Small intestine (tissue), 7 donors: ENCODE measurements at regions not wholly inside any gene's neighbourhood (a gene's known extent, or its start where the extent isn't known, plus 50 kb on each side); places are given as distances from the start of the nearest gene placed in this dataset.

Source experiments
- DNase-seq, 2 donors: peaks; one replicate each; pipeline versions ENCODE4 v3.0.0 to v3.0.0-alpha.2; 2013
- FAIRE-seq: peaks from 2 replicates; lab custom pipeline; 2012; peaks lifted over from hg19 to GRCh38; lab: Jason Lieb, UNC
- H3K27ac ChIP-seq, 3 donors: one replicate each; pipeline ENCODE4 v1.5.1; 2013; ENCODE audit warnings: low read length in 2 of 3, mild to moderate bottlenecking in 2 of 3, control low read depth in 1 of 3, inconsistent platforms in 1 of 3, low read depth in 1 of 3, moderate library complexity in 1 of 3
- H3K27me3 ChIP-seq, 3 donors: one replicate each; pipeline ENCODE4 v1.6.1; 2013; ENCODE audit warnings: low read length in 3 of 3, inconsistent platforms in 1 of 3; ENCODE audit not compliant: control insufficient read depth in 3 of 3, insufficient read depth in 3 of 3
- H3K36me3 ChIP-seq, 3 donors: one replicate each; pipeline ENCODE4 v1.6.1; 2013; ENCODE audit warnings: low read length in 3 of 3, inconsistent platforms in 1 of 3, low read depth in 1 of 3, mild to moderate bottlenecking in 1 of 3, moderate library complexity in 1 of 3; ENCODE audit not compliant: control insufficient read depth in 3 of 3, insufficient read depth in 2 of 3
- H3K4me1 ChIP-seq, 3 donors: one replicate each; pipeline ENCODE4 v1.6.1; 2013; ENCODE audit warnings: low read length in 2 of 3, inconsistent platforms in 1 of 3, low read depth in 1 of 3, mild to moderate bottlenecking in 1 of 3, moderate library complexity in 1 of 3; ENCODE audit not compliant: control insufficient read depth in 3 of 3, insufficient read depth in 2 of 3
- H3K4me3 ChIP-seq, 3 donors: one replicate each; pipeline ENCODE4 v1.5.1; 2013; ENCODE audit warnings: low read length in 3 of 3, control low read depth in 1 of 3, inconsistent platforms in 1 of 3, low read depth in 1 of 3, mild to moderate bottlenecking in 1 of 3, moderate library complexity in 1 of 3
- H3K9me3 ChIP-seq, 2 donors: one replicate each; pipeline ENCODE4 v1.6.1; 2013; ENCODE audit warnings: low read depth in 1 of 2, low read length in 1 of 2; ENCODE audit not compliant: control insufficient read depth in 2 of 2, insufficient read depth in 1 of 2
- WGBS, 3 donors: extraction: QIAGEN DNeasy Blood & Tissue Kit; methylation state at CpG; one replicate each; pipeline ENCODE4 v1.1.7; 2013; 5-methylcytosine and 5-hydroxymethylcytosine counted together
- donor health status: healthy with polysubstance abuse.
- donor health status: control.
- donor health status: control.
- donor health status: Bipolar disorder and iron deficiency.
- donor health status: healthy.

GRCh38 chr3:73789825-73790444 lies 165.2 kb upstream of the PDZRN3 start:
- no peaks in the 10 kb centered on the region for H3K9me3 ChIP-seq
- H3K27ac ChIP-seq: no peak overlapping the region
- H3K4me3 ChIP-seq: no peak overlapping the region
- 85 to 93% (median 87%) methylated on average over 3 of the region's 3 CpGs for WGBS, 3 donors
- H3K27me3 ChIP-seq: no peaks in the 10 kb centered on the region
- H3K36me3 ChIP-seq: no peaks in the 10 kb centered on the region
- no peaks in the 10 kb centered on the region for H3K4me1 ChIP-seq
- DNase-seq (no peak), FAIRE-seq (no peak)

GRCh38 chr3:73787620-73788019 lies 162.9 kb upstream of the PDZRN3 start:
- Histone ChIP-seq H3K27me3 (no peaks in the 10 kb centered on the region), H3K4me1 (no peaks in the 10 kb centered on the region), H3K36me3 (no peaks in the 10 kb centered on the region), H3K9me3 (no peaks in the 10 kb centered on the region), H3K4me3 (no peak overlapping the region), H3K27ac (no peak overlapping the region)
- DNase-seq (no peak), FAIRE-seq (no peak)

- Histone ChIP-seq H3K36me3 (no peaks in the 10 kb centered on the region), H3K27ac (no peak overlapping the region), H3K9me3 (no peaks in the 10 kb centered on the region), H3K4me3 (no peak overlapping the region), H3K4me1 (no peaks in the 10 kb centered on the region), H3K27me3 (no peaks in the 10 kb centered on the region)
- 59 to 91% (median 87%) methylated on average over 1 of the region's 1 CpG for WGBS, 3 donors
- DNase-seq: no peak
- FAIRE-seq: no peak
These were observed 162.3 kb upstream of the PDZRN3 start for GRCh38 chr3:73786998-73787397.

- DNase-seq: no peak
- H3K27ac ChIP-seq: no peak overlapping the region
- FAIRE-seq: no peak
- H3K9me3 ChIP-seq: no peaks in the 10 kb centered on the region
- 74 to 97% (median 90%) methylated on average over 1 of the region's 1 CpG for WGBS, 3 donors
- no peaks in the 10 kb centered on the region for H3K27me3 ChIP-seq
- no peaks in the 10 kb centered on the region for H3K36me3 ChIP-seq
- no peak overlapping the region for H3K4me3 ChIP-seq
- no peaks in the 10 kb centered on the region for H3K4me1 ChIP-seq
These were observed 161.6 kb upstream of the PDZRN3 start for GRCh38 chr3:73786321-73786807.

GRCh38 chr3:73784686-73785392 lies 160.1 kb upstream of the PDZRN3 start:
- no peaks in the 10 kb centered on the region for H3K36me3 ChIP-seq
- DNase-seq (no peak), FAIRE-seq (no peak)
- WGBS, 3 donors: 85 to 93% (median 89%) methylated on average over 8 of the region's 8 CpGs
- H3K27me3 ChIP-seq: no peaks in the 10 kb centered on the region
- no peaks in the 10 kb centered on the region for H3K9me3 ChIP-seq
- no peak overlapping the region for H3K4me3 ChIP-seq
- no peak overlapping the region for H3K27ac ChIP-seq
- no peaks in the 10 kb centered on the region for H3K4me1 ChIP-seq

GRCh38 chr3:73783811-73784210 lies 159.1 kb upstream of the PDZRN3 start:
- DNase-seq (no peak), FAIRE-seq (no peak)
- H3K4me1 ChIP-seq: no peaks in the 10 kb centered on the region
- no peak overlapping the region for H3K4me3 ChIP-seq
- no peaks in the 10 kb centered on the region for H3K27me3 ChIP-seq
- no peak overlapping the region for H3K27ac ChIP-seq
- no peaks in the 10 kb centered on the region for H3K36me3 ChIP-seq
- no peaks in the 10 kb centered on the region for H3K9me3 ChIP-seq

GRCh38 chr3:73781541-73781940 lies 156.8 kb upstream of the PDZRN3 start:
- Histone ChIP-seq H3K27ac (no peak overlapping the region), H3K9me3 (no peaks in the 10 kb centered on the region), H3K4me1 (no peaks in the 10 kb centered on the region), H3K4me3 (no peak overlapping the region), H3K36me3 (no peaks in the 10 kb centered on the region), H3K27me3 (no peaks in the 10 kb centered on the region)
- FAIRE-seq (no peak), DNase-seq (no peak)
- 78 to 83% (median 82%) methylated on average over 6 of the region's 6 CpGs for WGBS, 3 donors

GRCh38 chr3:73774645-73775044 lies 149.9 kb upstream of the PDZRN3 start:
- Histone ChIP-seq H3K36me3 (no peaks in the 10 kb centered on the region), H3K9me3 (peaks cover 0 to 3% of the 10 kb centered on the region in 2 donors), H3K4me1 (no peaks in the 10 kb centered on the region), H3K27ac (no peak overlapping the region), H3K27me3 (no peaks in the 10 kb centered on the region), H3K4me3 (no peak overlapping the region)
- FAIRE-seq (no peak), DNase-seq (no peak)
- WGBS, 3 donors: 55 to 59% (median 58%) methylated on average over 2 of the region's 2 CpGs
